ENCODE measurements at regions not wholly inside any gene's neighbourhood (a gene's known extent, or its start where the extent isn't known, plus 50 kb on each side); places are given as distances from the start of the nearest gene placed in this dataset.
A peak's percentile ranks its signal among the peaks of the same experiment; 100 is the strongest.

GRCh38 chr10:109774121-109774440 lies 149.2 kb downstream of the XPNPEP1 start:
- Histone ChIP-seq H3K36me3 (ENCODE audit: insufficient read depth, low read length) (no peaks in the 10 kb centered on the region), H2AFZ (ENCODE audit: low read length) (peak overlapping the region; percentile 67; the same call in 1 of the 2 replicates), H3K9me2 (replicated peaks; ENCODE audit: low read depth, low read length) (no peaks in the 10 kb centered on the region), H3F3A (ENCODE audit: low read depth) (no peaks in the 10 kb centered on the region), H3K4me1 (ENCODE audit: insufficient read depth, low read length, poor library complexity, severe bottlenecking) (no peaks in the 10 kb centered on the region), H3K4me2 (ENCODE audit: low read depth, low read length, poor library complexity, severe bottlenecking) (no peak overlapping the region), H3K9me3 (ENCODE audit: insufficient read depth, low read depth, low read length) (no peaks in the 10 kb centered on the region), H3K4me3 (ENCODE audit: low read length, poor library complexity, severe bottlenecking) (no peak overlapping the region), H3K9ac (ENCODE audit: low read depth, low read length, poor library complexity, severe bottlenecking) (no peak overlapping the region), H4K20me1 (ENCODE audit: insufficient read depth, low read length, poor library complexity, severe bottlenecking) (no peaks in the 10 kb centered on the region), H3K27me3 (ENCODE audit: insufficient read depth, low read length, poor library complexity, severe bottlenecking) (no peaks in the 10 kb centered on the region), H3K79me2 (ENCODE audit: insufficient read depth, low read length) (no peaks in the 10 kb centered on the region)
- no peak for TF ChIP-seq EZH2phosphoT487 (IDR thresholded peaks at IDR 0.05; ENCODE audit: borderline replicate concordance)
- no peak for TF ChIP-seq CTCF (conservative IDR thresholded peaks at IDR 0.05; ENCODE audit: low read length)

GRCh38 chr10:109773288-109774120 lies 149.8 kb downstream of the XPNPEP1 start:
- TF ChIP-seq CTCF (conservative IDR thresholded peaks at IDR 0.05; ENCODE audit: low read length): peak; percentile 86
- no peak for TF ChIP-seq EZH2phosphoT487 (IDR thresholded peaks at IDR 0.05; ENCODE audit: borderline replicate concordance)

GRCh38 chr10:109770663-109771062 lies 152.6 kb downstream of the XPNPEP1 start:
- H3K9me2 ChIP-seq (replicated peaks; ENCODE audit: low read depth, low read length): no peaks in the 10 kb centered on the region
- H3K36me3 ChIP-seq (ENCODE audit: insufficient read depth, low read length): no peaks in the 10 kb centered on the region
- no peak for TF ChIP-seq CTCF (conservative IDR thresholded peaks at IDR 0.05; ENCODE audit: low read length)
- TF ChIP-seq EZH2phosphoT487 (IDR thresholded peaks at IDR 0.05; ENCODE audit: borderline replicate concordance): no peak
- no peak overlapping the region for H3K4me3 ChIP-seq (ENCODE audit: low read length, poor library complexity, severe bottlenecking)
- H3F3A ChIP-seq (ENCODE audit: low read depth): no peaks in the 10 kb centered on the region
- H2AFZ ChIP-seq (ENCODE audit: low read length): no peak overlapping the region
- H3K79me2 ChIP-seq (ENCODE audit: insufficient read depth, low read length): no peaks in the 10 kb centered on the region
- H3K4me2 ChIP-seq (ENCODE audit: low read depth, low read length, poor library complexity, severe bottlenecking): no peak overlapping the region
- H3K9ac ChIP-seq (ENCODE audit: low read depth, low read length, poor library complexity, severe bottlenecking): no peak overlapping the region
- no peaks in the 10 kb centered on the region for H3K9me3 ChIP-seq (ENCODE audit: insufficient read depth, low read depth, low read length)
- no peaks in the 10 kb centered on the region for H4K20me1 ChIP-seq (ENCODE audit: insufficient read depth, low read length, poor library complexity, severe bottlenecking)
- no peaks in the 10 kb centered on the region for H3K4me1 ChIP-seq (ENCODE audit: insufficient read depth, low read length, poor library complexity, severe bottlenecking)
- H3K27me3 ChIP-seq (ENCODE audit: insufficient read depth, low read length, poor library complexity, severe bottlenecking): no peaks in the 10 kb centered on the region

More at GRCh38 chr10:109773288-109774120, 149.8 kb downstream of the XPNPEP1 start:
- Histone ChIP-seq H3K9me2 (replicated peaks; ENCODE audit: low read depth, low read length) (no peaks in the 10 kb centered on the region), H3K4me2 (ENCODE audit: low read depth, low read length, poor library complexity, severe bottlenecking) (no peak overlapping the region), H3K9me3 (ENCODE audit: insufficient read depth, low read depth, low read length) (no peaks in the 10 kb centered on the region), H3K27me3 (ENCODE audit: insufficient read depth, low read length, poor library complexity, severe bottlenecking) (no peaks in the 10 kb centered on the region), H3K36me3 (ENCODE audit: insufficient read depth, low read length) (no peaks in the 10 kb centered on the region), H4K20me1 (ENCODE audit: insufficient read depth, low read length, poor library complexity, severe bottlenecking) (no peaks in the 10 kb centered on the region), H3K9ac (ENCODE audit: low read depth, low read length, poor library complexity, severe bottlenecking) (no peak overlapping the region), H3K4me1 (ENCODE audit: insufficient read depth, low read length, poor library complexity, severe bottlenecking) (no peaks in the 10 kb centered on the region), H3K79me2 (ENCODE audit: insufficient read depth, low read length) (no peaks in the 10 kb centered on the region), H3F3A (ENCODE audit: low read depth) (no peaks in the 10 kb centered on the region), H2AFZ (ENCODE audit: low read length) (peak overlapping the region; percentile 67; the same call in 1 of the 2 replicates), H3K4me3 (ENCODE audit: low read length, poor library complexity, severe bottlenecking) (no peak overlapping the region)

All from Loucy (cell line).